Small intestine (tissue), 7 donors: ENCODE measurements at regions not wholly inside any gene's neighbourhood (a gene's known extent, or its start where the extent isn't known, plus 50 kb on each side); places are given as distances from the start of the nearest gene placed in this dataset.

Source experiments
- DNase-seq, 2 donors: peaks; one replicate each; pipeline versions ENCODE4 v3.0.0 to v3.0.0-alpha.2; 2013
- FAIRE-seq: peaks from 2 replicates; lab custom pipeline; 2012; peaks lifted over from hg19 to GRCh38; lab: Jason Lieb, UNC
- H3K27ac ChIP-seq, 3 donors: one replicate each; pipeline ENCODE4 v1.5.1; 2013; ENCODE audit warnings: low read length in 2 of 3, mild to moderate bottlenecking in 2 of 3, control low read depth in 1 of 3, inconsistent platforms in 1 of 3, low read depth in 1 of 3, moderate library complexity in 1 of 3
- H3K27me3 ChIP-seq, 3 donors: one replicate each; pipeline ENCODE4 v1.6.1; 2013; ENCODE audit warnings: low read length in 3 of 3, inconsistent platforms in 1 of 3; ENCODE audit not compliant: control insufficient read depth in 3 of 3, insufficient read depth in 3 of 3
- H3K36me3 ChIP-seq, 3 donors: one replicate each; pipeline ENCODE4 v1.6.1; 2013; ENCODE audit warnings: low read length in 3 of 3, inconsistent platforms in 1 of 3, low read depth in 1 of 3, mild to moderate bottlenecking in 1 of 3, moderate library complexity in 1 of 3; ENCODE audit not compliant: control insufficient read depth in 3 of 3, insufficient read depth in 2 of 3
- H3K4me1 ChIP-seq, 3 donors: one replicate each; pipeline ENCODE4 v1.6.1; 2013; ENCODE audit warnings: low read length in 2 of 3, inconsistent platforms in 1 of 3, low read depth in 1 of 3, mild to moderate bottlenecking in 1 of 3, moderate library complexity in 1 of 3; ENCODE audit not compliant: control insufficient read depth in 3 of 3, insufficient read depth in 2 of 3
- H3K4me3 ChIP-seq, 3 donors: one replicate each; pipeline ENCODE4 v1.5.1; 2013; ENCODE audit warnings: low read length in 3 of 3, control low read depth in 1 of 3, inconsistent platforms in 1 of 3, low read depth in 1 of 3, mild to moderate bottlenecking in 1 of 3, moderate library complexity in 1 of 3
- H3K9me3 ChIP-seq, 2 donors: one replicate each; pipeline ENCODE4 v1.6.1; 2013; ENCODE audit warnings: low read depth in 1 of 2, low read length in 1 of 2; ENCODE audit not compliant: control insufficient read depth in 2 of 2, insufficient read depth in 1 of 2
- WGBS, 3 donors: extraction: QIAGEN DNeasy Blood & Tissue Kit; methylation state at CpG; one replicate each; pipeline ENCODE4 v1.1.7; 2013; 5-methylcytosine and 5-hydroxymethylcytosine counted together
- donor health status: healthy with polysubstance abuse.
- donor health status: control.
- donor health status: control.
- donor health status: Bipolar disorder and iron deficiency.
- donor health status: healthy.

GRCh38 chr9:16342246-16343020, 528.0 kb downstream of the BNC2 start:
- Histone ChIP-seq H3K27ac (no peak overlapping the region), H3K9me3 (no peaks in the 10 kb centered on the region), H3K36me3 (no peaks in the 10 kb centered on the region), H3K4me1 (no peaks in the 10 kb centered on the region), H3K4me3 (no peak overlapping the region), H3K27me3 (no peaks in the 10 kb centered on the region)
- DNase-seq (no peak), FAIRE-seq (no peak)
- 80 to 84% (median 83%) methylated on average over 7 of the region's 7 CpGs for WGBS, 3 donors

DNA sequence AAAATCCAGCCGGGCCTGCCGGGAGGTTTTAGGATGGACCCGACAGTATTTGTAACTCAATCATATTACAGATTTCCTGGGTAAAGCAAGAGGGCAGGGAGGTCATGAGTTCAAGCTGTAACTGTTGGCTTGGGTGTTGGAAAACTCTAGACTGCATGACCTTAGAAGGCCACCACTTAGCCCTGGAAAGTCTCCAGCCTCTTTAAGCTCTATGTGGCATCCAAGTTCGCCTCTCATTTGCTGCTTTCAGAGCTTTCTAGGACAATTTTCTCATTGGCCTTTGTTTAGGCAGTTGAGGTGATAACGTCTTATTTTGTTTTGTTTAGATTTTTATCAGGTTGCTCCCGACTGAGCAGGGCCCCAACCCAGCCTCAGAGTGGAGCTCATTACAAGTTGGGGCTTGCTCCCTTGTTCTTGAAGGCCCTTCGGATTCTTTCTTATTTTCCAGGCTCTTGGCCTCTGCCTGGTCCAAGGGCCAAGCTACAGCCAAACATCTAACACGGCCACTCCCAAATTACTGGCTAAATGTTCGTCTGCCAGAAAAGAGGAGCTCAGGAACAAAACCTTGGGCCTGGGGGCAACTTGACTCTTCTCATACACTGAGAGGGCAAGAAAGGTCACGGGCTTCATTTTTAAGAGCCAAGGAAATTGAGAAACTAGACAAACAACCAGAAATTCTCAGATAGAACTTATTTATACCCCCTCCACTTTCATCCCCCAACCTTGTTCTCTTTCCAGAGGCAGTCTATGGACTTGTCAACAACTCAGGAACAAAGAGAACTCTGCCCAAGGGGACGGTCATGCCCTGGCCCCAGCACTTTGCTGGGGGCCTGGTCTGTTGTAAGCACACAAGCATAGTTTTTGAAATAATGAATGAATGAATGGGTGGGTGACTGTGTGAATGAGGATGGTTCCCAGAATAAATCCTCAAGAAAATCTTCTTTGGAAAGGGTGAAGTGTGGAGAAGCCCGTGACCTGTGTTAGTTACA, 526.9 kb downstream of the BNC2 start:
- Histone ChIP-seq H3K36me3 (no peaks in the 10 kb centered on the region), H3K9me3 (no peaks in the 10 kb centered on the region), H3K27me3 (no peaks in the 10 kb centered on the region), H3K4me3 (no peak overlapping the region), H3K27ac (peak overlapping the region in 1 of 3 donors; percentile 3), H3K4me1 (no peaks in the 10 kb centered on the region)
- DNase-seq: no peak
- WGBS, 3 donors: 58 to 67% (median 65%) methylated on average over 12 of the region's 12 CpGs
- FAIRE-seq: no peak

GRCh38 chr9:16344343-16344742, 526.1 kb downstream of the BNC2 start:
- Histone ChIP-seq H3K27ac (no peak overlapping the region), H3K4me1 (no peaks in the 10 kb centered on the region), H3K36me3 (no peaks in the 10 kb centered on the region), H3K4me3 (no peak overlapping the region), H3K9me3 (no peaks in the 10 kb centered on the region), H3K27me3 (no peaks in the 10 kb centered on the region)
- FAIRE-seq (no peak), DNase-seq (no peak)
- 79 to 83% (median 80%) methylated on average over 6 of the region's 6 CpGs for WGBS, 3 donors

GRCh38 chr9:16345902-16346301, 524.6 kb downstream of the BNC2 start:
- Histone ChIP-seq H3K36me3 (no peaks in the 10 kb centered on the region), H3K9me3 (no peaks in the 10 kb centered on the region), H3K4me1 (no peaks in the 10 kb centered on the region), H3K27ac (no peak overlapping the region), H3K27me3 (no peaks in the 10 kb centered on the region), H3K4me3 (no peak overlapping the region)
- WGBS, 3 donors: 83 to 90% (median 88%) methylated on average over 3 of the region's 3 CpGs
- no peak for FAIRE-seq
- no peak for DNase-seq

- no peaks in the 10 kb centered on the region for H3K27me3 ChIP-seq
- no peak overlapping the region for H3K27ac ChIP-seq
- no peak for DNase-seq
- no peaks in the 10 kb centered on the region for H3K9me3 ChIP-seq
- no peak overlapping the region for H3K4me3 ChIP-seq
- WGBS, 3 donors: 80 to 87% (median 86%) methylated on average over 5 of the region's 5 CpGs
- H3K4me1 ChIP-seq: no peaks in the 10 kb centered on the region
- H3K36me3 ChIP-seq: no peaks in the 10 kb centered on the region
- no peak for FAIRE-seq
These were observed 522.6 kb downstream of the BNC2 start for GRCh38 chr9:16347886-16348285.

- H3K27ac ChIP-seq: no peak overlapping the region
- no peak overlapping the region for H3K4me3 ChIP-seq
- H3K27me3 ChIP-seq: no peaks in the 10 kb centered on the region
- no peaks in the 10 kb centered on the region for H3K9me3 ChIP-seq
- no peaks in the 10 kb centered on the region for H3K4me1 ChIP-seq
- FAIRE-seq (no peak), DNase-seq (no peak)
- no peaks in the 10 kb centered on the region for H3K36me3 ChIP-seq
- WGBS, 3 donors: 57 to 78% (median 77%) methylated on average over 4 of the region's 4 CpGs
These were observed 521.9 kb downstream of the BNC2 start for GRCh38 chr9:16348531-16348930.

DNA sequence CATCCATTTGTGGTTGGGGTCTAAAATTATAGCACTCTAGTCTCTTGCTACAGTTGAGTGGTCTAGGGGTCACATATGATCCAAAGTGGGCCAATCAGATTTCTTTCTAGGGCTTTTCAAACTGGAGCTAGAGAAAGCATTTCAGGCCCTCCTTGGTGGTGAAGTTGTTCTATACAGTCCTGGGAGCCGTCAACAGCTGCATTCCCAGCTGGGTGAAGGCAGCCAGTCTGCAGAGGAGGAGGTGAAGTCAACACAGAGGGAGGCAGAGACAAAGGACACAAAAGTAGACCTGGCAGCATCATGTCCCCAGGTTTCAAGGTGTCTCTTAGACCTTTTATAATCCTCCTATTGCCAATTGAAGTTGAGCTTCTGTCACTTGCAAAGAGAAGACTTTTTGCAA, 518.2 kb downstream of the BNC2 start:
- H3K27me3 ChIP-seq: peaks cover 0 to 4% (median 0%) of the 10 kb centered on the region in 3 donors
- no peak overlapping the region for H3K27ac ChIP-seq
- no peaks in the 10 kb centered on the region for H3K4me1 ChIP-seq
- FAIRE-seq (no peak), DNase-seq (no peak)
- H3K36me3 ChIP-seq: no peaks in the 10 kb centered on the region
- 42 to 70% (median 69%) methylated on average over 1 of the region's 1 CpG for WGBS, 3 donors
- H3K4me3 ChIP-seq: no peak overlapping the region
- no peaks in the 10 kb centered on the region for H3K9me3 ChIP-seq

DNA sequence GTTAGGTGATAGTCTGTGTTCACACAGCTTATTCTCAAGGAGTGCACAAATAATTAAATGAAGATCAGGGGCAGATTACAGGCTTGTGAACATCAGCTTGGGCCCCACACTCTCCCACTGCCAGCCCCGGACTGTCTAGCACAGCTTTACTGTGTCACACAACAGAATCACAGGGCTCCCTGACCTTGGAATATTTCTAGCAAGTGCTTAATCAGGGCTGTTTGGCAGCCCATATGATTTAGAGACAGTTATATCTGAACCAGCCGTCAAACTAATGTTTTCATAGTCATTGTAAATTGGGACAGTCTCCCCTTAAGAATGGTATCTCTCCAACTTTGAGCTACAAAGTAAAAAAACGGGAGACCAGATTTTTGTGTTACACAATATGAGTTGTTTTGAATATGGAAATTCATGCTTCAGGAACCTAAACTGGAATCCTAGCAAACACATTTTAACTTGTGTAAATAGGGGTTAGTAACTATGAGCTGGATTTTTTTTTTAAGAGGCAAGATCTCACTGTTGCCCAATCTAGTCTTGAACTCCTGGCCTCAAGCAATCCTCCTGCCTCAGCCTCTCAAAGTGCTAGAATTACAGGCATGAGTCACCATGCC, 517.6 kb downstream of the BNC2 start:
- Histone ChIP-seq H3K27ac (no peak overlapping the region), H3K9me3 (no peaks in the 10 kb centered on the region), H3K27me3 (peaks cover 0 to 4% (median 0%) of the 10 kb centered on the region in 3 donors), H3K4me3 (no peak overlapping the region), H3K4me1 (no peaks in the 10 kb centered on the region), H3K36me3 (no peaks in the 10 kb centered on the region)
- WGBS, 3 donors: 34 to 53% (median 45%) methylated on average over 3 of the region's 3 CpGs
- no peak for DNase-seq
- FAIRE-seq: no peak
